GM12878 (cell line): ENCODE measurements at regions not wholly inside any gene's neighbourhood (a gene's known extent, or its start where the extent isn't known, plus 50 kb on each side); places are given as distances from the start of the nearest gene placed in this dataset.

Experiments used
- CEBPB ChIP-seq, 2 experiments: fragments of 150-350 bp in 1 of 2; IDR thresholded peaks; 2 replicates each; pipeline ENCODE4 v1.6.1; 2012 to 2014; ENCODE audit warnings: low read depth in 2 of 2, low read length in 2 of 2, borderline replicate concordance in 1 of 2, inconsistent platforms in 1 of 2
- SP1 ChIP-seq: IDR thresholded peaks from one replicate; pipeline ENCODE4 v1.6.1; 2011; ENCODE audit warnings: low read depth, low read length
- TF ChIP-seq, protein P1 (sequence below), 3 experiments: IDR thresholded peaks in 2 of 3; conservative IDR thresholded peaks in 1 of 3; 2 replicates each; pipeline ENCODE4 v1.5.1; 2011; ENCODE audit warnings: low read depth in 3 of 3, low read length in 3 of 3, mild to moderate bottlenecking in 3 of 3, control low read depth in 2 of 3, moderate library complexity in 2 of 3, inconsistent platforms in 1 of 3, mixed read lengths in 1 of 3; ENCODE audit not compliant: control insufficient read depth in 2 of 3, insufficient read depth in 1 of 3; ENCODE audit errors: extremely low read depth in 1 of 3

- TF ChIP-seq SP1 (no peak), CEBPB (IDR thresholded peaks at IDR 0.05; ENCODE audit: borderline replicate concordance in 1 of 2, low read depth in 2 of 2, low read length in 2 of 2) (no peak)
- TF ChIP-seq, protein P1, sequence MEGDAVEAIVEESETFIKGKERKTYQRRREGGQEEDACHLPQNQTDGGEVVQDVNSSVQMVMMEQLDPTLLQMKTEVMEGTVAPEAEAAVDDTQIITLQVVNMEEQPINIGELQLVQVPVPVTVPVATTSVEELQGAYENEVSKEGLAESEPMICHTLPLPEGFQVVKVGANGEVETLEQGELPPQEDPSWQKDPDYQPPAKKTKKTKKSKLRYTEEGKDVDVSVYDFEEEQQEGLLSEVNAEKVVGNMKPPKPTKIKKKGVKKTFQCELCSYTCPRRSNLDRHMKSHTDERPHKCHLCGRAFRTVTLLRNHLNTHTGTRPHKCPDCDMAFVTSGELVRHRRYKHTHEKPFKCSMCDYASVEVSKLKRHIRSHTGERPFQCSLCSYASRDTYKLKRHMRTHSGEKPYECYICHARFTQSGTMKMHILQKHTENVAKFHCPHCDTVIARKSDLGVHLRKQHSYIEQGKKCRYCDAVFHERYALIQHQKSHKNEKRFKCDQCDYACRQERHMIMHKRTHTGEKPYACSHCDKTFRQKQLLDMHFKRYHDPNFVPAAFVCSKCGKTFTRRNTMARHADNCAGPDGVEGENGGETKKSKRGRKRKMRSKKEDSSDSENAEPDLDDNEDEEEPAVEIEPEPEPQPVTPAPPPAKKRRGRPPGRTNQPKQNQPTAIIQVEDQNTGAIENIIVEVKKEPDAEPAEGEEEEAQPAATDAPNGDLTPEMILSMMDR (IDR thresholded peaks at IDR 0.05 in 2 of 3, conservative IDR thresholded peaks at IDR 0.05 in 1 of 3; ENCODE audit: control insufficient read depth in 2 of 3, extremely low read depth in 1 of 3, insufficient read depth in 1 of 3, low read depth in 3 of 3, low read length in 3 of 3), result no peak
Measured at GRCh38 chrX:120692319-120692718, 62.5 kb upstream of the C1GALT1C1 start.
